MM.1S (cell line): ENCODE measurements at regions not wholly inside any gene's neighbourhood (a gene's known extent, or its start where the extent isn't known, plus 50 kb on each side); places are given as distances from the start of the nearest gene placed in this dataset.

Experiments used
- DNase-seq: peaks from one replicate; pipeline ENCODE4 v3.0.0-alpha.2; 2015
- H2AFZ ChIP-seq: fragments of 300-600 bp; sonication (generic); 2 replicates; pipeline ENCODE4 v1.6.0; 2016; ENCODE audit warnings: antibody characterized with exemption, low read length
- H3F3A ChIP-seq: fragments of 300-600 bp; sonication (generic); 2 replicates; pipeline ENCODE4 v1.6.1; 2016; ENCODE audit warnings: mild to moderate bottlenecking, antibody characterized with exemption, low read length, moderate library complexity, mixed read lengths; ENCODE audit not compliant: insufficient read depth
- H3K27ac ChIP-seq: fragments of 300-600 bp; sonication (generic); 2 replicates; pipeline ENCODE4 v1.5.1; 2016; ENCODE audit warnings: mild to moderate bottlenecking, low read length
- H3K27me3 ChIP-seq: fragments of 300-600 bp; sonication (generic); replicated peaks from 2 replicates; pipeline ENCODE4 v1.6.0; 2016; ENCODE audit warnings: low read length; ENCODE audit not compliant: insufficient read depth
- H3K36me3 ChIP-seq: fragments of 300-600 bp; sonication (generic); replicated peaks from 2 replicates; pipeline ENCODE4 v1.6.1; 2016; ENCODE audit warnings: mild to moderate bottlenecking, low read length, mixed read lengths; ENCODE audit not compliant: insufficient read depth
- H3K4me1 ChIP-seq: fragments of 300-600 bp; sonication (generic); 2 replicates; pipeline ENCODE4 v1.6.1; 2016; ENCODE audit warnings: low read length, mixed read lengths
- H3K4me2 ChIP-seq: fragments of 300-600 bp; sonication (generic); 2 replicates; pipeline ENCODE4 v1.6.0; 2016; ENCODE audit warnings: low read depth, low read length
- H3K4me3 ChIP-seq: fragments of 300-600 bp; sonication (generic); 2 replicates; pipeline ENCODE4 v1.5.1; 2016; ENCODE audit warnings: low read length, mixed read lengths
- H3K79me2 ChIP-seq: fragments of 300-600 bp; sonication (generic); 2 replicates; pipeline ENCODE4 v1.6.1; 2016; ENCODE audit warnings: mixed run types, low read length, mixed read lengths
- H3K9ac ChIP-seq: fragments of 300-600 bp; sonication (generic); 2 replicates; pipeline ENCODE4 v1.6.1; 2016; ENCODE audit warnings: low read length, mixed read lengths
- H3K9me2 ChIP-seq: fragments of 300-600 bp; sonication (generic); replicated peaks from 2 replicates; pipeline ENCODE4 v1.6.1; 2016; ENCODE audit warnings: mild to moderate bottlenecking, low read length, mixed read lengths; ENCODE audit not compliant: insufficient read depth
- H3K9me3 ChIP-seq: fragments of 300-600 bp; sonication (generic); replicated peaks from 2 replicates; pipeline ENCODE4 v1.6.1; 2016; ENCODE audit warnings: mild to moderate bottlenecking, low read length, mixed read lengths; ENCODE audit not compliant: insufficient read depth
- H4K20me1 ChIP-seq: fragments of 300-600 bp; sonication (generic); 2 replicates; pipeline ENCODE4 v1.6.1; 2016; ENCODE audit warnings: mild to moderate bottlenecking, low read length, moderate library complexity, mixed read lengths; ENCODE audit not compliant: insufficient read depth
- CTCF ChIP-seq: fragments of 300-600 bp; sonication (generic); IDR thresholded peaks from 2 replicates; pipeline ENCODE4 v1.5.1; 2016; ENCODE audit warnings: antibody characterized with exemption, low read length, mixed read lengths
- EZH2 ChIP-seq: fragments of 300-600 bp; sonication (generic); optimal IDR thresholded peaks from 2 replicates; pipeline ENCODE3; 2017; ENCODE audit warnings: low read depth, mild to moderate bottlenecking, antibody characterized with exemption, low read length, mixed read lengths
- EZH2phosphoT487 ChIP-seq: fragments of 300-600 bp; sonication (generic); IDR thresholded peaks from 2 replicates; pipeline ENCODE4 v1.6.1; 2018; ENCODE audit warnings: antibody characterized with exemption, low read length

DNA sequence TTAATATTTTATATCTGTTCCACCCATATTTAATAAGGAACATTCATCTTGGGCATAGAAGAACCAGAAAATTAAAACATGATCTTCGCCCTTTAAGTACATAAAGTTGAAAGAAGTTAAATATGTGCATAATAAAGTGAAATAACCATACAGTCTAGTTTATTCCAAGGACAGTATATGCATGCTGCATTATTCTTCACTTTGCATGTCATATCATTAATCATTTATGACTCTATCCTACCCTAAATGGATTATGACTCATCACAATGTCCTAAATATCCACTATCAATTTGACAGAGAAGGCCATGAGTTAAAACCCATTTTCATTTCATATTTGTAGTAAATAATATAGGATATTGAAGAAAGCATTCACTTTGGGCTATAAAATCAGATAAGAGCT, 576.5 kb upstream of the GNPDA2 start:
- DNase-seq, result no peak
- Histone ChIP-seq H2AFZ (no peak overlapping the region), H3K27me3 (no peaks in the 10 kb centered on the region), H3K27ac (no peak overlapping the region), H3F3A (no peaks in the 10 kb centered on the region), H4K20me1 (no peaks in the 10 kb centered on the region), H3K4me1 (no peaks in the 10 kb centered on the region), H3K9me2 (no peaks in the 10 kb centered on the region), H3K79me2 (no peaks in the 10 kb centered on the region), H3K9ac (no peak overlapping the region), H3K4me3 (no peak overlapping the region), H3K9me3 (no peaks in the 10 kb centered on the region), H3K4me2 (no peak overlapping the region), H3K36me3 (no peaks in the 10 kb centered on the region)
- no peak for TF ChIP-seq EZH2phosphoT487

- TF ChIP-seq EZH2phosphoT487, result no peak
- no peak for TF ChIP-seq CTCF
- no peak for TF ChIP-seq EZH2
- H4K20me1 ChIP-seq, result no peaks in the 10 kb centered on the region
- no peaks in the 10 kb centered on the region for H3K27me3 ChIP-seq
- no peak for DNase-seq
- H3F3A ChIP-seq, result no peaks in the 10 kb centered on the region
- H3K4me2 ChIP-seq, result no peak overlapping the region
- H3K9ac ChIP-seq, result no peak overlapping the region
- no peak overlapping the region for H2AFZ ChIP-seq
- H3K4me1 ChIP-seq, result no peaks in the 10 kb centered on the region
- no peak overlapping the region for H3K4me3 ChIP-seq
- no peaks in the 10 kb centered on the region for H3K79me2 ChIP-seq
- H3K9me3 ChIP-seq, result no peaks in the 10 kb centered on the region
- no peaks in the 10 kb centered on the region for H3K9me2 ChIP-seq
- no peak overlapping the region for H3K27ac ChIP-seq
- no peaks in the 10 kb centered on the region for H3K36me3 ChIP-seq
These were observed 568.1 kb upstream of the GNPDA2 start for GRCh38 chr4:45294464-45294863.

- H3F3A ChIP-seq, result no peaks in the 10 kb centered on the region
- no peaks in the 10 kb centered on the region for H3K9me2 ChIP-seq
- H3K9me3 ChIP-seq, result no peaks in the 10 kb centered on the region
- no peak overlapping the region for H3K4me3 ChIP-seq
- no peaks in the 10 kb centered on the region for H3K36me3 ChIP-seq
- no peaks in the 10 kb centered on the region for H3K79me2 ChIP-seq
- H3K9ac ChIP-seq, result no peak overlapping the region
- H3K4me2 ChIP-seq, result no peak overlapping the region
- no peak overlapping the region for H3K27ac ChIP-seq
- no peaks in the 10 kb centered on the region for H3K4me1 ChIP-seq
- no peaks in the 10 kb centered on the region for H3K27me3 ChIP-seq
- H4K20me1 ChIP-seq, result no peaks in the 10 kb centered on the region
- no peak overlapping the region for H2AFZ ChIP-seq
- no peak for DNase-seq
- TF ChIP-seq CTCF, result no peak
- TF ChIP-seq EZH2, result no peak
- TF ChIP-seq EZH2phosphoT487, result no peak
These were observed 567.0 kb upstream of the GNPDA2 start for GRCh38 chr4:45293335-45293734.

DNA sequence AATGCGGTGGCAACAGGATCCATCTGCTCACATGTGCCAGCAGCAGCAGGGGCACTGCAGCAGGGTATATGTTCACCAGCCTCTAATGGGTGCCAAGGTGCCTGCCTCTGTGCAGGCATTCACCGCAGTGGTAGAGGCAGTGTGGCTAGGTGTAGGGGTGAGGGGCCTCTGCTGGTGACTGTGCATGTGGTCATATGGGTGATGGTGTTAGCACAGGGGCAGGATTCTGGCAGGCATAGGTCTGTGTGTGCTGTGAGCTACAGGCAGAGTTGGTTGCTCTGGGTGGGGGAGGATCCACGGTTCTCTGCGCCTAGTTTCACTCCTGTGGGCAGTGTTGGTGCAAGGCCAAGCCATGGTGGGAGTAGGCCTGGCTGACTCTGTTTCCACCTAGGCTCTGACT, 566.5 kb upstream of the GNPDA2 start:
- Histone ChIP-seq H2AFZ (no peak overlapping the region), H3K79me2 (no peaks in the 10 kb centered on the region), H3K9me3 (no peaks in the 10 kb centered on the region), H3K4me3 (no peak overlapping the region), H4K20me1 (no peaks in the 10 kb centered on the region), H3K9me2 (no peaks in the 10 kb centered on the region), H3K27ac (no peak overlapping the region), H3K4me2 (no peak overlapping the region), H3K27me3 (no peaks in the 10 kb centered on the region), H3K4me1 (no peaks in the 10 kb centered on the region), H3K36me3 (no peaks in the 10 kb centered on the region), H3F3A (no peaks in the 10 kb centered on the region), H3K9ac (no peak overlapping the region)
- TF ChIP-seq EZH2phosphoT487 (no peak), EZH2 (no peak)
- no peak for DNase-seq
